ENCODE measurements at regions not wholly inside any gene's neighbourhood (a gene's known extent, or its start where the extent isn't known, plus 50 kb on each side); places are given as distances from the start of the nearest gene placed in this dataset.

DNA sequence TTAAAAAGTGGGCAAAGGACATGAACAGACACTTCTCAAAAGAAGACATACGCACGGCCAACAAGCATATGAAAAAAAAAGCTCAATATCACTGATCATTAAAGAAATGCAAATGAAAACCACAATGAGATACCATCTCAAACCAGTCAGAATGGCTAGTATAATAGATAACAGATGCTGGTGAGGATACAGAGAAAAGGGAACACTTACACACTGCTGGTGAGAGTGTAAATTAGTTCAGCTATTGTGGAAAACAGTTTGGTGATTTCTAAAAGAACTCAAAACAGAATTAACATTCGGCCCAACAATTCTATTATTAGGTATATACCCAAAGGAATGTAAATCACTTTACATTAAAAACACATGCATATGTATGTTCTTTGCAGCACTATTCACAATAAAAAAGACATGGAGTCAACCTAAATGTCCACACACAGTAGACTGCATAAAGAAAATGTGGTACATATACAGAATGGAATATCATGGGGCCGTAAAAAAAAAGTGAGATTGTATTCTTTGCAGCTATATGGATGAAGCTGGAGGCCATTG lies 1569.0 kb downstream of the OLFM4 start:
- TF ChIP-seq, protein P1, sequence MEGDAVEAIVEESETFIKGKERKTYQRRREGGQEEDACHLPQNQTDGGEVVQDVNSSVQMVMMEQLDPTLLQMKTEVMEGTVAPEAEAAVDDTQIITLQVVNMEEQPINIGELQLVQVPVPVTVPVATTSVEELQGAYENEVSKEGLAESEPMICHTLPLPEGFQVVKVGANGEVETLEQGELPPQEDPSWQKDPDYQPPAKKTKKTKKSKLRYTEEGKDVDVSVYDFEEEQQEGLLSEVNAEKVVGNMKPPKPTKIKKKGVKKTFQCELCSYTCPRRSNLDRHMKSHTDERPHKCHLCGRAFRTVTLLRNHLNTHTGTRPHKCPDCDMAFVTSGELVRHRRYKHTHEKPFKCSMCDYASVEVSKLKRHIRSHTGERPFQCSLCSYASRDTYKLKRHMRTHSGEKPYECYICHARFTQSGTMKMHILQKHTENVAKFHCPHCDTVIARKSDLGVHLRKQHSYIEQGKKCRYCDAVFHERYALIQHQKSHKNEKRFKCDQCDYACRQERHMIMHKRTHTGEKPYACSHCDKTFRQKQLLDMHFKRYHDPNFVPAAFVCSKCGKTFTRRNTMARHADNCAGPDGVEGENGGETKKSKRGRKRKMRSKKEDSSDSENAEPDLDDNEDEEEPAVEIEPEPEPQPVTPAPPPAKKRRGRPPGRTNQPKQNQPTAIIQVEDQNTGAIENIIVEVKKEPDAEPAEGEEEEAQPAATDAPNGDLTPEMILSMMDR (IDR thresholded peaks at IDR 0.05): no peak
- TF ChIP-seq EP300 (IDR thresholded peaks at IDR 0.05): no peak
- no peak for TF ChIP-seq POLR2A (IDR thresholded peaks at IDR 0.05)
